MCF 10A (cell line): ENCODE measurements at regions not wholly inside any gene's neighbourhood (a gene's known extent, or its start where the extent isn't known, plus 50 kb on each side); places are given as distances from the start of the nearest gene placed in this dataset.
"Not testable (repeated sequence)": the region's sequence is repeated elsewhere in the genome, so short reads cannot be mapped to it uniquely, and the experiment has no call there.

ENCODE experiments used
- BruUV-seq: library from RNA; stranded (reverse); fragments of 400-500 nt; replicated peaks from 2 replicates; lab custom pipeline; 2021; lab: Mats Ljungman, UMichigan
- CTCF ChIA-PET: fragments of 300-600 bp; sonication (Branson Sonifier 250); formaldehyde crosslinking; extraction: SDS; loops from one replicate; lab custom pipeline; 2021; ENCODE audit warnings: antibody characterized with exemption, inconsistent platforms; lab: Yijun Ruan, JAX
- POLR2A ChIA-PET: fragments of 300-600, 350-650 bp; sonication (Branson Sonifier 250); formaldehyde crosslinking; extraction: SDS; loops from one replicate; lab custom pipeline; 2020; ENCODE audit warnings: antibody characterized with exemption, inconsistent platforms; lab: Yijun Ruan, JAX
- DNase-seq: peaks from one replicate; pipeline ENCODE4 v3.0.0-alpha.2; 2018; ENCODE audit not compliant: unreplicated experiment
- H3K27ac Mint-ChIP-seq: one replicate; pipeline ENCODE4 v1.8.0; 2022; ENCODE audit warnings: mild to moderate bottlenecking, low read depth, mixed read lengths; ENCODE audit not compliant: unreplicated experiment
- H3K27me3 Mint-ChIP-seq: one replicate; pipeline ENCODE4 v1.8.0; 2022; ENCODE audit warnings: mixed read lengths; ENCODE audit not compliant: insufficient read depth, unreplicated experiment
- H3K36me3 Mint-ChIP-seq: one replicate; pipeline ENCODE4 v1.8.0; 2022; ENCODE audit warnings: mild to moderate bottlenecking, moderate library complexity, mixed read lengths; ENCODE audit not compliant: insufficient read depth, unreplicated experiment
- H3K4me1 Mint-ChIP-seq: one replicate; pipeline ENCODE4 v1.8.0; 2022; ENCODE audit warnings: mixed read lengths; ENCODE audit not compliant: insufficient read depth, unreplicated experiment
- H3K4me3 Mint-ChIP-seq: one replicate; pipeline ENCODE4 v1.8.0; 2022; ENCODE audit warnings: mild to moderate bottlenecking, moderate library complexity, mixed read lengths; ENCODE audit not compliant: unreplicated experiment
- H3K9me3 Mint-ChIP-seq: one replicate; pipeline ENCODE4 v1.8.0; 2022; ENCODE audit warnings: mixed read lengths; ENCODE audit not compliant: unreplicated experiment
- CTCF ChIP-seq: fragments of 200-600 bp; IDR thresholded peaks from one replicate; pipeline ENCODE4 v1.8.0; 2022; ENCODE audit warnings: antibody characterized with exemption, mild to moderate bottlenecking; ENCODE audit not compliant: unreplicated experiment
- intact Hi-C: fragments of 100-400 bp; cut with micrococcal nuclease; formaldehyde crosslinking; loops from 2 replicates; pipeline ENCODE4 v1.14.1; 2022

- no peak overlapping the region for H3K27ac Mint-ChIP-seq
- H3K27me3 Mint-ChIP-seq: no peaks in the 10 kb centered on the region
- intact Hi-C loops: no loop called here
- TF ChIP-seq CTCF: no peak
- no peak for DNase-seq
- CTCF ChIA-PET: no interaction called here
- BruUV-seq: no TSS peak
- H3K9me3 Mint-ChIP-seq: no peaks in the 10 kb centered on the region
- POLR2A ChIA-PET: no interaction called here
- no peaks in the 10 kb centered on the region for H3K36me3 Mint-ChIP-seq
- H3K4me1 Mint-ChIP-seq: no peaks in the 10 kb centered on the region
- H3K4me3 Mint-ChIP-seq: no peak overlapping the region
These were observed 60.0 kb upstream of the VIPR2 start for GRCh38 chr7:159204664-159205063.

- H3K36me3 Mint-ChIP-seq, POLR2A ChIA-PET, H3K27me3 Mint-ChIP-seq, CTCF ChIA-PET, intact Hi-C loops, H3K9me3 Mint-ChIP-seq, DNase-seq, BruUV-seq, H3K4me3 Mint-ChIP-seq, H3K4me1 Mint-ChIP-seq, H3K27ac Mint-ChIP-seq: not testable (repeated sequence)
These were observed 58.6 kb upstream of the VIPR2 start for GRCh38 chr7:159203253-159203652.

GRCh38 chr7:159201722-159202330 lies 57.2 kb upstream of the VIPR2 start:
- ChIA-PET POLR2A (no interaction called here), CTCF (no interaction called here)
- Mint-ChIP-seq H3K4me1 (peaks cover 7% of the 10 kb centered on the region), H3K27me3 (no peaks in the 10 kb centered on the region), H3K9me3 (no peaks in the 10 kb centered on the region), H3K27ac (no peak overlapping the region), H3K36me3 (no peaks in the 10 kb centered on the region), H3K4me3 (no peak overlapping the region)
- intact Hi-C loops: no loop called here
- DNase-seq: no peak
- TF ChIP-seq CTCF: no peak
- BruUV-seq: no TSS peak

GRCh38 chr7:159200421-159200820 lies 55.8 kb upstream of the VIPR2 start:
- CTCF ChIA-PET: no interaction called here
- peaks cover 7% of the 10 kb centered on the region for H3K4me1 Mint-ChIP-seq
- H3K9me3 Mint-ChIP-seq: no peaks in the 10 kb centered on the region
- DNase-seq: no peak
- no TSS peak for BruUV-seq
- H3K36me3 Mint-ChIP-seq: no peaks in the 10 kb centered on the region
- TF ChIP-seq CTCF: no peak
- H3K27ac Mint-ChIP-seq: no peak overlapping the region
- POLR2A ChIA-PET: interaction anchor here (0.5 kb wide), 1 partner anchor 14 kb away, joined by 3 read pairs; no protein-coding TSS in a partner anchor
- no peak overlapping the region for H3K4me3 Mint-ChIP-seq
- H3K27me3 Mint-ChIP-seq: no peaks in the 10 kb centered on the region
- intact Hi-C loops: no loop called here
